Osteoblast (primary cell): ENCODE measurements at regions not wholly inside any gene's neighbourhood (a gene's known extent, or its start where the extent isn't known, plus 50 kb on each side); places are given as distances from the start of the nearest gene placed in this dataset.
"Not testable (repeated sequence)": the region's sequence is repeated elsewhere in the genome, so short reads cannot be mapped to it uniquely, and the experiment has no call there.

Experiments
- DNase-seq: peaks from one replicate; pipeline ENCODE4 v3.0.0; 2011; ENCODE audit warnings: low spot score, mixed read lengths; ENCODE audit not compliant: insufficient read length; ENCODE audit errors: missing footprints
- H2AFZ ChIP-seq: 2 replicates; pipeline ENCODE4 v1.6.0; 2011; ENCODE audit warnings: mild to moderate bottlenecking, low read length
- H3K27ac ChIP-seq: 2 replicates; pipeline ENCODE4 v1.5.1; 2011; ENCODE audit warnings: mild to moderate bottlenecking, low read depth, low read length, moderate library complexity
- H3K27me3 ChIP-seq: 2 replicates; pipeline ENCODE4 v1.6.0; 2012; ENCODE audit warnings: mild to moderate bottlenecking, control low read depth, inconsistent platforms, low read length, moderate library complexity; ENCODE audit not compliant: insufficient read depth
- H3K36me3 ChIP-seq: 2 replicates; pipeline ENCODE4 v1.5.1; 2011; ENCODE audit warnings: mild to moderate bottlenecking, low read length, control low read depth, moderate library complexity; ENCODE audit not compliant: insufficient read depth
- H3K4me1 ChIP-seq: 2 replicates; pipeline ENCODE4 v1.5.1; 2011; ENCODE audit warnings: mild to moderate bottlenecking, low read length, control low read depth, moderate library complexity; ENCODE audit not compliant: insufficient read depth
- H3K4me2 ChIP-seq: 2 replicates; pipeline ENCODE4 v1.6.0; 2011; ENCODE audit warnings: mild to moderate bottlenecking, low read length; ENCODE audit not compliant: insufficient read depth
- H3K4me3 ChIP-seq: fragments of 200-600 bp; sonication (generic); 3 replicates; pipeline ENCODE4 v1.5.1; 2012; ENCODE audit warnings: mild to moderate bottlenecking, low read length, inconsistent platforms; ENCODE audit not compliant: insufficient read depth
- H3K79me2 ChIP-seq: 2 replicates; pipeline ENCODE4 v1.6.0; 2012; ENCODE audit warnings: mild to moderate bottlenecking, low read length, control low read depth, inconsistent platforms; ENCODE audit not compliant: insufficient read depth
- H3K9me3 ChIP-seq: 2 replicates; pipeline ENCODE4 v1.5.1; 2011; ENCODE audit warnings: low read depth, low read length, control low read depth
- H4K20me1 ChIP-seq: 2 replicates; pipeline ENCODE4 v1.6.0; 2012; ENCODE audit warnings: mild to moderate bottlenecking, low read length, control low read depth; ENCODE audit not compliant: insufficient read depth
- TF ChIP-seq, protein P1 (sequence below): IDR thresholded peaks from 2 replicates; pipeline ENCODE4 v1.5.1; 2011; ENCODE audit warnings: mild to moderate bottlenecking, low read depth, low read length, moderate library complexity; ENCODE audit errors: extremely low read depth

- DNase-seq = no peak
- TF ChIP-seq, protein P1, sequence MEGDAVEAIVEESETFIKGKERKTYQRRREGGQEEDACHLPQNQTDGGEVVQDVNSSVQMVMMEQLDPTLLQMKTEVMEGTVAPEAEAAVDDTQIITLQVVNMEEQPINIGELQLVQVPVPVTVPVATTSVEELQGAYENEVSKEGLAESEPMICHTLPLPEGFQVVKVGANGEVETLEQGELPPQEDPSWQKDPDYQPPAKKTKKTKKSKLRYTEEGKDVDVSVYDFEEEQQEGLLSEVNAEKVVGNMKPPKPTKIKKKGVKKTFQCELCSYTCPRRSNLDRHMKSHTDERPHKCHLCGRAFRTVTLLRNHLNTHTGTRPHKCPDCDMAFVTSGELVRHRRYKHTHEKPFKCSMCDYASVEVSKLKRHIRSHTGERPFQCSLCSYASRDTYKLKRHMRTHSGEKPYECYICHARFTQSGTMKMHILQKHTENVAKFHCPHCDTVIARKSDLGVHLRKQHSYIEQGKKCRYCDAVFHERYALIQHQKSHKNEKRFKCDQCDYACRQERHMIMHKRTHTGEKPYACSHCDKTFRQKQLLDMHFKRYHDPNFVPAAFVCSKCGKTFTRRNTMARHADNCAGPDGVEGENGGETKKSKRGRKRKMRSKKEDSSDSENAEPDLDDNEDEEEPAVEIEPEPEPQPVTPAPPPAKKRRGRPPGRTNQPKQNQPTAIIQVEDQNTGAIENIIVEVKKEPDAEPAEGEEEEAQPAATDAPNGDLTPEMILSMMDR = no peak
- Histone ChIP-seq H3K4me3 (no peak overlapping the region), H3K27ac (no peak overlapping the region), H3K36me3 (no peaks in the 10 kb centered on the region), H3K79me2 (no peaks in the 10 kb centered on the region), H4K20me1 (no peaks in the 10 kb centered on the region), H3K9me3 (no peaks in the 10 kb centered on the region), H2AFZ (no peak overlapping the region), H3K4me1 (no peaks in the 10 kb centered on the region), H3K4me2 (no peak overlapping the region), H3K27me3 (no peaks in the 10 kb centered on the region)
Observed at GRCh38 chr22:23419931-23420330, 160.2 kb downstream of the IGLL1 start.

- DNase-seq = no peak
- Histone ChIP-seq H3K79me2 (no peaks in the 10 kb centered on the region), H3K36me3 (no peaks in the 10 kb centered on the region), H3K4me2 (no peak overlapping the region), H3K4me1 (no peaks in the 10 kb centered on the region), H4K20me1 (no peaks in the 10 kb centered on the region), H2AFZ (no peak overlapping the region), H3K27ac (no peak overlapping the region), H3K4me3 (no peak overlapping the region), H3K9me3 (no peaks in the 10 kb centered on the region), H3K27me3 (no peaks in the 10 kb centered on the region)
- TF ChIP-seq, protein P1 = no peak
Observed at GRCh38 chr22:23419171-23419570, 160.9 kb downstream of the IGLL1 start.

DNA sequence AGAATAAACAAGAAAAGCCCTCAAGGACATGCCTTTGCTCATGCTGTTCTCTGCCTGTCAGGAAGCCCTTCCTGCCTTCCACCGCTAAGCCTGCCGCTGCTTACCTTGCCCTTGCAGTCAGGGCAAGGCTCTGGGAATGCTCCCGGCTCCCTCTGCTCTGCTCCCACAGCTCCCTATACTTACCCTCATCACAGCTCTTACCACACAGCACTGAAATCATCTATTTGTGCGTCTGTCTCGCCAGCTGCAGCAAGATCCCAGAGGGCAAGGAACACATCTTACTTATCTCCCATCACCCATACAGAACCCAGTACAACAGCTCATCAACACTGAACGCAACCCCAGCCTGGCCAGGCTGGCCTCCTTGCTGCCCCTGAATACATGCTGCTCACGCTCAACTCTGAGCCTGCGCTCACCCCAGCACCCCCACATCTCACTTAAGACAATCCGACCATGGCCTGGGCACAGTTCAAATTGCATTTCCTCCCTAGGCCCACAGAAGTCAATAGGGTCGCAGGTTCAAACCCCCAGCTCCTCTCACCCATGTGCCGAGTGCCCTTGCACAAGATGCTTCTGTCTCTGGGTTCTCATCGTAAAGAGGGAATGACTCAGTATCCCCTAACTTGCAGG is 161.8 kb downstream of the IGLL1 start:
- Histone ChIP-seq H3K4me3 (no peak overlapping the region), H2AFZ (no peak overlapping the region), H3K4me2 (no peak overlapping the region), H3K4me1 (no peaks in the 10 kb centered on the region), H3K27ac (no peak overlapping the region), H3K79me2 (no peaks in the 10 kb centered on the region), H4K20me1 (no peaks in the 10 kb centered on the region), H3K36me3 (no peaks in the 10 kb centered on the region), H3K27me3 (no peaks in the 10 kb centered on the region), H3K9me3 (no peaks in the 10 kb centered on the region)
- no peak for DNase-seq
- TF ChIP-seq, protein P1 = no peak

GRCh38 chr22:23417327-23417726 is 162.8 kb downstream of the IGLL1 start:
- H2AFZ ChIP-seq, H3K9me3 ChIP-seq, H3K79me2 ChIP-seq, H3K36me3 ChIP-seq, DNase-seq, H3K27ac ChIP-seq, H3K4me3 ChIP-seq, H4K20me1 ChIP-seq, H3K27me3 ChIP-seq, H3K4me2 ChIP-seq, H3K4me1 ChIP-seq: not testable (repeated sequence)

DNA sequence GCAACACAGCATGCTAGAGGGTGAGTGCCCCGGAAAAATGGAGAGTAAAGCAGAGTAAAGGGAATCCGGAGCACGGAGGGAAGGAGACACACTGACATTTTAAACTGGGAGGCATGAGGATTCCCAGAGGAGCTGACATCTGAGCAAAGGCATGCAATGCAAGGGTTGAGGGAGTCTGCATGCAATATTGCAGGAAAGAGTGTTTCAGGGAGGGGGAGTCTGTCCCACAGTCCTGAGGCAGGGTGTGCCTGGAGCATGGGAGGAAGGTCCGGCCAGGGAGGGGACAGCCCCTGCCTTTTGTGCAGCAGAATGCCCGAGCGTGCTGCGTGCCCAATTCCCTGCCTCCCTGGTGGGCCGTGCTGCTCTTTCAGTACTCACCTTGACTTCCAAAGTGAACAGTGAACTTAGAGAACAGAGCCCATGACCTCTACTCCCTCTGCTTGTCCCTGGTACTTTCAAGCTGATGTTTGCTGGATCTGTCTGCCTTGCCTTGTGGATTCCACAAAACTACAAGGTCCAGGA is 163.9 kb downstream of the IGLL1 start:
- H3K27ac ChIP-seq, H3K79me2 ChIP-seq, H3K9me3 ChIP-seq, DNase-seq, H3K27me3 ChIP-seq, H3K4me1 ChIP-seq, H3K4me3 ChIP-seq, H3K36me3 ChIP-seq, H4K20me1 ChIP-seq, H2AFZ ChIP-seq, H3K4me2 ChIP-seq: not testable (repeated sequence)
